ENCODE measurements at regions not wholly inside any gene's neighbourhood (a gene's known extent, or its start where the extent isn't known, plus 50 kb on each side); places are given as distances from the start of the nearest gene placed in this dataset.

GRCh38 chr5:60263346-60263745, 369.8 kb upstream of the PDE4D start:
- DNase-seq, result no peak
- H3F3A ChIP-seq (ENCODE audit: insufficient read depth, low read depth), result no peaks in the 10 kb centered on the region
- intact Hi-C loops (cut with micrococcal nuclease; ENCODE audit: unreplicated experiment), result loop anchor here (5.0 to 10.0 kb wide), 2 partner anchors 99 to 431 kb away; no protein-coding TSS in a partner anchor
- POLR2A ChIA-PET (ENCODE audit: unreplicated experiment), result no interaction called here
- H3K27ac ChIP-seq, result no peak overlapping the region
- no peaks in the 10 kb centered on the region for H3K79me2 ChIP-seq (ENCODE audit: low read depth)
- H3K36me3 ChIP-seq (ENCODE audit: low read depth), result no peaks in the 10 kb centered on the region
- CTCF ChIA-PET, result no interaction called here
- BruUV-seq (replicated peaks), result no TSS peak
- TF ChIP-seq EZH2 (IDR thresholded peaks at IDR 0.05; ENCODE audit: low read depth), result no peak
- TF ChIP-seq CTCF (conservative IDR thresholded peaks at IDR 0.05), result no peak
- H3K4me2 ChIP-seq, result no peak overlapping the region
- H3K27me3 ChIP-seq (ENCODE audit: insufficient read depth, low read depth), result no peaks in the 10 kb centered on the region
- H4K20me1 ChIP-seq (ENCODE audit: insufficient read depth), result no peaks in the 10 kb centered on the region
- H3K9me2 ChIP-seq (ENCODE audit: insufficient read depth), result no peaks in the 10 kb centered on the region
- H3K4me1 ChIP-seq (replicated peaks; ENCODE audit: insufficient read depth), result no peaks in the 10 kb centered on the region
- H3K4me3 ChIP-seq, result no peak overlapping the region
- no peak overlapping the region for H2AFZ ChIP-seq
- H3K9me3 ChIP-seq (ENCODE audit: insufficient read depth, low read depth), result no peaks in the 10 kb centered on the region

GRCh38 chr5:60262576-60263295, 369.2 kb upstream of the PDE4D start:
- Histone ChIP-seq H4K20me1 (ENCODE audit: insufficient read depth) (no peaks in the 10 kb centered on the region), H3K27me3 (ENCODE audit: insufficient read depth, low read depth) (no peaks in the 10 kb centered on the region)
- POLR2A ChIA-PET (ENCODE audit: unreplicated experiment), result no interaction called here

GRCh38 chr5:60261732-60262131, 368.2 kb upstream of the PDE4D start:
- no peak for TF ChIP-seq EZH2 (IDR thresholded peaks at IDR 0.05; ENCODE audit: low read depth)
- TF ChIP-seq CTCF (conservative IDR thresholded peaks at IDR 0.05), result no peak
- ChIA-PET CTCF (no interaction called here), POLR2A (ENCODE audit: unreplicated experiment) (no interaction called here)
- Histone ChIP-seq H3K36me3 (ENCODE audit: low read depth) (no peaks in the 10 kb centered on the region), H3K27ac (no peak overlapping the region), H3K79me2 (ENCODE audit: low read depth) (no peaks in the 10 kb centered on the region), H4K20me1 (ENCODE audit: insufficient read depth) (no peaks in the 10 kb centered on the region), H3K4me1 (replicated peaks; ENCODE audit: insufficient read depth) (no peaks in the 10 kb centered on the region), H2AFZ (no peak overlapping the region), H3K4me2 (no peak overlapping the region), H3F3A (ENCODE audit: insufficient read depth, low read depth) (no peaks in the 10 kb centered on the region), H3K9me2 (ENCODE audit: insufficient read depth) (no peaks in the 10 kb centered on the region), H3K9me3 (ENCODE audit: insufficient read depth, low read depth) (no peaks in the 10 kb centered on the region), H3K4me3 (no peak overlapping the region), H3K27me3 (ENCODE audit: insufficient read depth, low read depth) (no peaks in the 10 kb centered on the region)
- intact Hi-C loops (cut with micrococcal nuclease; ENCODE audit: unreplicated experiment), result loop anchor here (5.0 to 10.0 kb wide), 2 partner anchors 97 to 429 kb away; no protein-coding TSS in a partner anchor
- no TSS peak for BruUV-seq (replicated peaks)
- no peak for DNase-seq

More at GRCh38 chr5:60262576-60263295, 369.2 kb upstream of the PDE4D start:
- H3K36me3 ChIP-seq (ENCODE audit: low read depth), result no peaks in the 10 kb centered on the region
- H3K4me3 ChIP-seq, result no peak overlapping the region
- H3K4me2 ChIP-seq, result no peak overlapping the region
- no peaks in the 10 kb centered on the region for H3K4me1 ChIP-seq (replicated peaks; ENCODE audit: insufficient read depth)
- DNase-seq, result no peak
- BruUV-seq (replicated peaks), result no TSS peak
- no peaks in the 10 kb centered on the region for H3F3A ChIP-seq (ENCODE audit: insufficient read depth, low read depth)
- H3K27ac ChIP-seq, result no peak overlapping the region
- intact Hi-C loops (cut with micrococcal nuclease; ENCODE audit: unreplicated experiment), result loop anchor here (5.0 to 10.0 kb wide), 2 partner anchors 98 to 430 kb away; no protein-coding TSS in a partner anchor
- H3K79me2 ChIP-seq (ENCODE audit: low read depth), result no peaks in the 10 kb centered on the region
- no peaks in the 10 kb centered on the region for H3K9me2 ChIP-seq (ENCODE audit: insufficient read depth)
- H2AFZ ChIP-seq, result no peak overlapping the region
- no peak for TF ChIP-seq EZH2 (IDR thresholded peaks at IDR 0.05; ENCODE audit: low read depth)
- no peak for TF ChIP-seq CTCF (conservative IDR thresholded peaks at IDR 0.05)
- CTCF ChIA-PET, result no interaction called here
- H3K9me3 ChIP-seq (ENCODE audit: insufficient read depth, low read depth), result no peaks in the 10 kb centered on the region
